ENCODE measurements at regions not wholly inside any gene's neighbourhood (a gene's known extent, or its start where the extent isn't known, plus 50 kb on each side); places are given as distances from the start of the nearest gene placed in this dataset.

DNA sequence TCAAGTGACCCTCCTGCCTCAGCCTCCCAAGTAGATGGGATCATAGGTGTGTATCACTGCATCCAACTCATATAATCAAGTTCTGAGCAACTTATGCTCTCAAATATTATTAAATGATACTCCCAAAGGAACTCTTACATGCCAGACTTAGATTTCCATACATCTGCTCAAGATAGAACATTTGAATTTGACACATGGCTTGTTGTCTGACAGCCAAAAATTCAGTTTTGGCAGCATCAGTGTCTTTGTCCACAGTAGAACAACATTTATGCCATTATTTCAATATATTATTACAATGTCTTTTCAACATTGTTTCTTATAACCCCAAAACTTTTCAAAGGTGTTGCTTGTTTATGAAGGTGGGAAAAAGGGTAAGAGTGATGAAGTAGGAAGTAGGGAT, 116.2 kb downstream of the SUCNR1 start:
- Histone ChIP-seq H3K4me3 (ENCODE audit: severe bottlenecking) (no peak overlapping the region), H3K36me3 (ENCODE audit: low read depth) (no peaks in the 10 kb centered on the region), H3K27me3 (ENCODE audit: insufficient read depth, poor library complexity, severe bottlenecking) (no peaks in the 10 kb centered on the region), H3K9me3 (ENCODE audit: severe bottlenecking) (no peaks in the 10 kb centered on the region), H3K4me1 (ENCODE audit: insufficient read depth, poor library complexity, severe bottlenecking) (no peaks in the 10 kb centered on the region), H3K27ac (ENCODE audit: poor library complexity, severe bottlenecking) (no peak overlapping the region)
- ATAC-seq (ENCODE audit: low read depth) (no peak), DNase-seq (ENCODE audit: low spot score) (no peak)
- TF ChIP-seq, protein P1, sequence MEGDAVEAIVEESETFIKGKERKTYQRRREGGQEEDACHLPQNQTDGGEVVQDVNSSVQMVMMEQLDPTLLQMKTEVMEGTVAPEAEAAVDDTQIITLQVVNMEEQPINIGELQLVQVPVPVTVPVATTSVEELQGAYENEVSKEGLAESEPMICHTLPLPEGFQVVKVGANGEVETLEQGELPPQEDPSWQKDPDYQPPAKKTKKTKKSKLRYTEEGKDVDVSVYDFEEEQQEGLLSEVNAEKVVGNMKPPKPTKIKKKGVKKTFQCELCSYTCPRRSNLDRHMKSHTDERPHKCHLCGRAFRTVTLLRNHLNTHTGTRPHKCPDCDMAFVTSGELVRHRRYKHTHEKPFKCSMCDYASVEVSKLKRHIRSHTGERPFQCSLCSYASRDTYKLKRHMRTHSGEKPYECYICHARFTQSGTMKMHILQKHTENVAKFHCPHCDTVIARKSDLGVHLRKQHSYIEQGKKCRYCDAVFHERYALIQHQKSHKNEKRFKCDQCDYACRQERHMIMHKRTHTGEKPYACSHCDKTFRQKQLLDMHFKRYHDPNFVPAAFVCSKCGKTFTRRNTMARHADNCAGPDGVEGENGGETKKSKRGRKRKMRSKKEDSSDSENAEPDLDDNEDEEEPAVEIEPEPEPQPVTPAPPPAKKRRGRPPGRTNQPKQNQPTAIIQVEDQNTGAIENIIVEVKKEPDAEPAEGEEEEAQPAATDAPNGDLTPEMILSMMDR (IDR thresholded peaks at IDR 0.05; ENCODE audit: poor library complexity, severe bottlenecking) = no peak

DNA sequence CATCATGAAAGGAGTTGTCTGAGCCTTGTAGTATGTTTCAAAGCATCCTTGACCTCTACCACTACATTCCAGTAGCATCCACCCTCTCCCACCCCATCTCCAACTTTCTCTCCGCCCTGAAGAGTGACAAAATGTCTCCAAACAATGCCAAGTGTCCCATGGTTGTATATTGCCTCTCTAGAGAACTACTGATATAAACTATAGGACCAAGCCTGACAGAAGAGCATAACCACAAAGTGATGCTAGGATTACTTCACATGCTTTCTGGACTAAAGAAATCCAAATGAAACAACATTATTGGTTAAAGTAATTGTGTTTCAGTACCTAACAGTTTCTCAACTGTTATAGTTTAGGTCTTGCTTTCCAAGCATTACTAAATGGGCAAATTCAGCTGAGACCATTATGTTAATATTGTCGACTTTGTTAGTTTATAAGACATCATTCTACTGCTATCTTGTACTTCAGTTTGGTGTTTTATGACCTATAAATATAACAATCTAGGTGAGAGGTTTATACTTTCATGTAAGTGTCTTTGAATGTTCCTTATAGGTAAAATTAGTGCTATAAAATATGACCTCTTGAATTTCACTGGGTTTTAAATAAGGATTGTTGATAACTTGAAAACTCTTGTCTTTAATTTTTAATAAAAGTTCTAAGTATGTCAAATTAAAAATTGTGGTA, 117.4 kb downstream of the SUCNR1 start:
- no peak for DNase-seq (ENCODE audit: low spot score)
- H3K4me3 ChIP-seq (ENCODE audit: severe bottlenecking) = no peak overlapping the region
- H3K27ac ChIP-seq (ENCODE audit: poor library complexity, severe bottlenecking) = no peak overlapping the region
- H3K9me3 ChIP-seq (ENCODE audit: severe bottlenecking) = no peaks in the 10 kb centered on the region
- ATAC-seq (ENCODE audit: low read depth) = no peak
- no peaks in the 10 kb centered on the region for H3K36me3 ChIP-seq (ENCODE audit: low read depth)
- TF ChIP-seq, protein P1 (IDR thresholded peaks at IDR 0.05; ENCODE audit: poor library complexity, severe bottlenecking) = no peak
- no peaks in the 10 kb centered on the region for H3K27me3 ChIP-seq (ENCODE audit: insufficient read depth, poor library complexity, severe bottlenecking)
- no peaks in the 10 kb centered on the region for H3K4me1 ChIP-seq (ENCODE audit: insufficient read depth, poor library complexity, severe bottlenecking)

DNA sequence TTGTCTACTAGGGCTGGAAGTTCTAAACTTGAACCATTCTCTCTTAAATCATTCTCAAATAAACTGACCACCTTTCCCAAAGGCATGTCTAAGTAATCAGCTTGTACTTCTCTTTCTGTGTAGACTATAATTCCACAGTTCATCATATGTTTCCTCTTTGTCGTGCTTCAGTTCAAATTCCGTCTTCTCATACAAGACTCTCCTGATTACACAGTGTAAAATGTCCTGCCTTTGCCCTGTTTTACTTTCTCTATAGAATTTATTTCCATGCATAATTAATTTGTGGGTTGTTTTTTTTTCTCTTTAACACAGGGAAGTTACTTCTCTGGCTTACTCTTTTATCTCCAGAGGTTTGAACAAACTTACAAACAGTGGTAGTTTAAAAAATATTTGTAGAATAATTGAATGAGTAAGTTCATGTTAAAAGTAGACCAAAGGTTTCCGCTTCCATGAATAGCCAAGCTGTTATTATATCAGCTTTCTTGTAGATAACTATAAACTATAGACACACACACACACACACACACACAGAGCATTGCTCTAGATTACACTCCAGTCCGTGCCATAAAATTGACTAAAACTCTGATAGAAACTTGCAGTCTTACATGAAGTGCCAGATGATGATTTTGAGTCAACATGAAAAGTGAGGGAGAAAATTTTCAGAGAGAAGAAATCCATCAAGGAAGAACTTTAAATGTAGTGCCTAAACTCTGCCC, 119.0 kb downstream of the SUCNR1 start:
- Histone ChIP-seq H3K27ac (ENCODE audit: poor library complexity, severe bottlenecking) (no peak overlapping the region), H3K9me3 (ENCODE audit: severe bottlenecking) (no peaks in the 10 kb centered on the region), H3K4me1 (ENCODE audit: insufficient read depth, poor library complexity, severe bottlenecking) (no peaks in the 10 kb centered on the region), H3K36me3 (ENCODE audit: low read depth) (no peaks in the 10 kb centered on the region), H3K27me3 (ENCODE audit: insufficient read depth, poor library complexity, severe bottlenecking) (no peaks in the 10 kb centered on the region), H3K4me3 (ENCODE audit: severe bottlenecking) (no peak overlapping the region)
- no peak for ATAC-seq (ENCODE audit: low read depth)
- TF ChIP-seq, protein P1 (IDR thresholded peaks at IDR 0.05; ENCODE audit: poor library complexity, severe bottlenecking) = no peak
- no peak for DNase-seq (ENCODE audit: low spot score)

DNA sequence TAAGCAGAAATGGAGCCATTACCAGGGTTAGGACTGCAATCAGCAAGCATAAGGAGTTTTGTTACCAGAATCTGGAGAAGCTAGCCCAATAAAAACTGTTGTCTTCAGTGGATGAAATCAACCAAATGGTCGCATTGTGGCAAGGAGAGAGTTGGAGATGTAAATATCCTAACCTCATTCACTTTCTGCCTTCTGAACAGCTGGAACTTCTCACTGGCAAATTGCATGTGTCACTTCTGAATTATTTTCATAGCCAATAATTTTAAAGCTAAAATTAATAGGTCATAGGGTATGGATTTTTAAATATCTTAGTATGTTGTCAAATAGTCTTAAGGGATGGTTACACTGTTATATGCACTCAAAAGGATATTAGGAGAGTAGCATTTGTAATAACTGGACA, 121.6 kb downstream of the SUCNR1 start:
- TF ChIP-seq, protein P1 (IDR thresholded peaks at IDR 0.05; ENCODE audit: poor library complexity, severe bottlenecking) = no peak
- Histone ChIP-seq H3K36me3 (ENCODE audit: low read depth) (no peaks in the 10 kb centered on the region), H3K27ac (ENCODE audit: poor library complexity, severe bottlenecking) (no peak overlapping the region), H3K4me3 (ENCODE audit: severe bottlenecking) (no peak overlapping the region), H3K4me1 (ENCODE audit: insufficient read depth, poor library complexity, severe bottlenecking) (no peaks in the 10 kb centered on the region), H3K9me3 (ENCODE audit: severe bottlenecking) (no peaks in the 10 kb centered on the region), H3K27me3 (ENCODE audit: insufficient read depth, poor library complexity, severe bottlenecking) (no peaks in the 10 kb centered on the region)
- ATAC-seq (ENCODE audit: low read depth) (no peak), DNase-seq (ENCODE audit: low spot score) (no peak)

DNA sequence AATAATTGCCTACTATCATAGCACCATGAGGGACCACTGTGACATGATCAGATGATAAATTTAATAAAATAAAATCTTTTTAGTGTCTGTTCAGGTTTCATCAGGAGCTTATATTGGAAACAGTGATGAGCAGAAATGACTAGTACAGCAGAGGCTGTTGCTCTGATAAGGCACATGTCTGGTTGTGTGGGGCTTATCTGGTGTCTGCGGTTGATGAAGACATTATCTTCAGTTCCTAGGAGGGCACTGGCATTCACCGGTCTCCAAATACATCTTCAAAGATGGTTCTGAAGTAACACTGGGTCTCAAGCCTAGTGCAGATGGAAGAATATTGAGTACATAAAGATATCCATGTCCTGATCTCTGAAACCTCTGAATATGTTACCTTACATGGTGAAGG, 125.3 kb downstream of the SUCNR1 start:
- TF ChIP-seq, protein P1 (IDR thresholded peaks at IDR 0.05; ENCODE audit: poor library complexity, severe bottlenecking) = no peak
- Histone ChIP-seq H3K27ac (ENCODE audit: poor library complexity, severe bottlenecking) (no peak overlapping the region), H3K9me3 (ENCODE audit: severe bottlenecking) (no peaks in the 10 kb centered on the region), H3K27me3 (ENCODE audit: insufficient read depth, poor library complexity, severe bottlenecking) (no peaks in the 10 kb centered on the region), H3K4me3 (ENCODE audit: severe bottlenecking) (no peak overlapping the region), H3K4me1 (ENCODE audit: insufficient read depth, poor library complexity, severe bottlenecking) (no peaks in the 10 kb centered on the region), H3K36me3 (ENCODE audit: low read depth) (no peaks in the 10 kb centered on the region)
- DNase-seq (ENCODE audit: low spot score) (no peak), ATAC-seq (ENCODE audit: low read depth) (no peak)

Measured in RWPE2 (cell line).